ENCODE measurements at regions not wholly inside any gene's neighbourhood (a gene's known extent, or its start where the extent isn't known, plus 50 kb on each side); places are given as distances from the start of the nearest gene placed in this dataset.

DNA sequence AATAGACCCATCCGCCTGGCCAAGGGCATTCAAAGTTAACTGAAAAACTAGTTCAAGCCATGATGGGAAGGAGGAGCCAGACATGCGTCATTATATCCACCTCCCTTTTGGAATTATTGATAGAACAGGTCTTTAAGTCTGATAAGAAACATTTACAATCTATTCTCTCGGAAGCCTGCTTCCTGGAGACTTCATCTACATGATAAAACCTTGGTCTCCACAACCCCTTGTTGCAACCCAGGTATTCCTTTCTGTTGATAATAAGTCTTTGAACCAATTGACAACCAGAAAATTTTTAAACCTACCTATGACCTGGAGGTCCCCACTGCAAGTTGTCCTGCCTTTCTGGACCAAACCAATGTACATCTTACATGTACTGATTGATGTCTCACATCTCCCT is 451.3 kb downstream of the NAF1 start:
- TF ChIP-seq, protein P1, sequence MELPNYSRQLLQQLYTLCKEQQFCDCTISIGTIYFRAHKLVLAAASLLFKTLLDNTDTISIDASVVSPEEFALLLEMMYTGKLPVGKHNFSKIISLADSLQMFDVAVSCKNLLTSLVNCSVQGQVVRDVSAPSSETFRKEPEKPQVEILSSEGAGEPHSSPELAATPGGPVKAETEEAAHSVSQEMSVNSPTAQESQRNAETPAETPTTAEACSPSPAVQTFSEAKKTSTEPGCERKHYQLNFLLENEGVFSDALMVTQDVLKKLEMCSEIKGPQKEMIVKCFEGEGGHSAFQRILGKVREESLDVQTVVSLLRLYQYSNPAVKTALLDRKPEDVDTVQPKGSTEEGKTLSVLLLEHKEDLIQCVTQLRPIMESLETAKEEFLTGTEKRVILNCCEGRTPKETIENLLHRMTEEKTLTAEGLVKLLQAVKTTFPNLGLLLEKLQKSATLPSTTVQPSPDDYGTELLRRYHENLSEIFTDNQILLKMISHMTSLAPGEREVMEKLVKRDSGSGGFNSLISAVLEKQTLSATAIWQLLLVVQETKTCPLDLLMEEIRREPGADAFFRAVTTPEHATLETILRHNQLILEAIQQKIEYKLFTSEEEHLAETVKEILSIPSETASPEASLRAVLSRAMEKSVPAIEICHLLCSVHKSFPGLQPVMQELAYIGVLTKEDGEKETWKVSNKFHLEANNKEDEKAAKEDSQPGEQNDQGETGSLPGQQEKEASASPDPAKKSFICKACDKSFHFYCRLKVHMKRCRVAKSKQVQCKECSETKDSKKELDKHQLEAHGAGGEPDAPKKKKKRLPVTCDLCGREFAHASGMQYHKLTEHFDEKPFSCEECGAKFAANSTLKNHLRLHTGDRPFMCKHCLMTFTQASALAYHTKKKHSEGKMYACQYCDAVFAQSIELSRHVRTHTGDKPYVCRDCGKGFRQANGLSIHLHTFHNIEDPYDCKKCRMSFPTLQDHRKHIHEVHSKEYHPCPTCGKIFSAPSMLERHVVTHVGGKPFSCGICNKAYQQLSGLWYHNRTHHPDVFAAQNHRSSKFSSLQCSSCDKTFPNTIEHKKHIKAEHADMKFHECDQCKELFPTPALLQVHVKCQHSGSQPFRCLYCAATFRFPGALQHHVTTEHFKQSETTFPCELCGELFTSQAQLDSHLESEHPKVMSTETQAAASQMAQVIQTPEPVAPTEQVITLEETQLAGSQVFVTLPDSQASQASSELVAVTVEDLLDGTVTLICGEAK (IDR thresholded peaks at IDR 0.05; ENCODE audit: borderline replicate concordance) = no peak
- TF ChIP-seq, protein P2, sequence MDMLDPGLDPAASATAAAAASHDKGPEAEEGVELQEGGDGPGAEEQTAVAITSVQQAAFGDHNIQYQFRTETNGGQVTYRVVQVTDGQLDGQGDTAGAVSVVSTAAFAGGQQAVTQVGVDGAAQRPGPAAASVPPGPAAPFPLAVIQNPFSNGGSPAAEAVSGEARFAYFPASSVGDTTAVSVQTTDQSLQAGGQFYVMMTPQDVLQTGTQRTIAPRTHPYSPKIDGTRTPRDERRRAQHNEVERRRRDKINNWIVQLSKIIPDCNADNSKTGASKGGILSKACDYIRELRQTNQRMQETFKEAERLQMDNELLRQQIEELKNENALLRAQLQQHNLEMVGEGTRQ (IDR thresholded peaks at IDR 0.05; ENCODE audit: borderline replicate concordance, low read depth, low read length) = no peak
- TF ChIP-seq KLF5 (IDR thresholded peaks at IDR 0.05; ENCODE audit: partially characterized antibody) (no peak), LARP7 (IDR thresholded peaks at IDR 0.05) (no peak), JUNB (IDR thresholded peaks at IDR 0.05) (no peak), CREM (IDR thresholded peaks at IDR 0.05; ENCODE audit: low read depth) (no peak), PAX8 (IDR thresholded peaks at IDR 0.05) (no peak), ZNF622 (IDR thresholded peaks at IDR 0.05) (no peak), SIN3A (IDR thresholded peaks at IDR 0.05; ENCODE audit: low read depth, low read length) (no peak), ETV6 (conservative IDR thresholded peaks at IDR 0.05 in 1 of 2, IDR thresholded peaks at IDR 0.05 in 1 of 2; ENCODE audit: borderline replicate concordance in 1 of 2, low read depth in 1 of 2) (no peak), IKZF2 (IDR thresholded peaks at IDR 0.05) (no peak), EP300 (IDR thresholded peaks at IDR 0.05; ENCODE audit: borderline replicate concordance in 1 of 2, control insufficient read depth in 1 of 2, low read depth in 2 of 2, low read length in 2 of 2) (no peak), PAX5 (IDR thresholded peaks at IDR 0.05; ENCODE audit: borderline replicate concordance, low read depth, low read length) (no peak), TCF12 (IDR thresholded peaks at IDR 0.05; ENCODE audit: low read depth, low read length) (no peak), SUPT20H (IDR thresholded peaks at IDR 0.05; ENCODE audit: borderline replicate concordance, control insufficient read depth, low read depth, low read length) (no peak), ESRRA (IDR thresholded peaks at IDR 0.05; ENCODE audit: low read length) (no peak), EZH2 (IDR thresholded peaks at IDR 0.05; ENCODE audit: borderline replicate concordance, control insufficient read depth, low read depth, low read length) (no peak), NR2F1 (conservative IDR thresholded peaks at IDR 0.05) (no peak)
- TF ChIP-seq, protein P3, sequence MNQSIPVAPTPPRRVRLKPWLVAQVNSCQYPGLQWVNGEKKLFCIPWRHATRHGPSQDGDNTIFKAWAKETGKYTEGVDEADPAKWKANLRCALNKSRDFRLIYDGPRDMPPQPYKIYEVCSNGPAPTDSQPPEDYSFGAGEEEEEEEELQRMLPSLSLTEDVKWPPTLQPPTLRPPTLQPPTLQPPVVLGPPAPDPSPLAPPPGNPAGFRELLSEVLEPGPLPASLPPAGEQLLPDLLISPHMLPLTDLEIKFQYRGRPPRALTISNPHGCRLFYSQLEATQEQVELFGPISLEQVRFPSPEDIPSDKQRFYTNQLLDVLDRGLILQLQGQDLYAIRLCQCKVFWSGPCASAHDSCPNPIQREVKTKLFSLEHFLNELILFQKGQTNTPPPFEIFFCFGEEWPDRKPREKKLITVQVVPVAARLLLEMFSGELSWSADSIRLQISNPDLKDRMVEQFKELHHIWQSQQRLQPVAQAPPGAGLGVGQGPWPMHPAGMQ (IDR thresholded peaks at IDR 0.05; ENCODE audit: borderline replicate concordance) = no peak
- Histone ChIP-seq H3K27me3 (replicated peaks in 1 of 2; ENCODE audit: control insufficient read depth in 2 of 2, insufficient read depth in 2 of 2, low read length in 1 of 2) (no peaks in the 10 kb centered on the region), H3K27ac (ENCODE audit: control insufficient read depth, insufficient read depth) (no peak overlapping the region), H3K4me2 (ENCODE audit: control insufficient read depth, insufficient read depth) (no peak overlapping the region), H3K4me3 (no peak overlapping the region), H3K79me2 (ENCODE audit: control insufficient read depth, insufficient read depth, low read length) (no peaks in the 10 kb centered on the region), H2AFZ (ENCODE audit: control insufficient read depth, low read depth, low read length) (no peak overlapping the region), H3K36me3 (ENCODE audit: control insufficient read depth in 2 of 2, insufficient read depth in 2 of 2, low read length in 1 of 2) (no peaks in the 10 kb centered on the region), H3K9ac (ENCODE audit: control insufficient read depth, insufficient read depth, low read length) (no peak overlapping the region), H3K4me1 (ENCODE audit: control insufficient read depth, insufficient read depth, low read length) (no peaks in the 10 kb centered on the region), H3K9me3 (replicated peaks; ENCODE audit: control insufficient read depth, insufficient read depth, low read length) (no peaks in the 10 kb centered on the region), H4K20me1 (ENCODE audit: control insufficient read depth, insufficient read depth) (no peaks in the 10 kb centered on the region)
- intact Hi-C loops (cut with micrococcal nuclease; ENCODE audit: unreplicated experiment) = no loop called here
- FAIRE-seq = no peak
- SMC1A ChIA-PET (ENCODE audit: uncharacterized antibody, unreplicated experiment) = no interaction called here
- no peak for DNase-seq (ENCODE audit: low read depth, low spot score)
- CTCF ChIA-PET = no interaction called here
- POLR2A ChIA-PET = no interaction called here
- RAD21 ChIA-PET (ENCODE audit: unreplicated experiment) = no interaction called here
- no peak for ATAC-seq
- no TSS peak for BruUV-seq (replicated peaks)
- WGBS (ENCODE audit: insufficient coverage, insufficient replicate concordance, low lambda C conversion rate, missing lambda C conversion rate) = 4% methylated on average over 3 of the region's 3 CpGs
- in situ Hi-C loops (cut with MboI) = no loop called here

All from GM12878 (cell line).